ENCODE measurements at regions not wholly inside any gene's neighbourhood (a gene's known extent, or its start where the extent isn't known, plus 50 kb on each side); places are given as distances from the start of the nearest gene placed in this dataset.

DNA sequence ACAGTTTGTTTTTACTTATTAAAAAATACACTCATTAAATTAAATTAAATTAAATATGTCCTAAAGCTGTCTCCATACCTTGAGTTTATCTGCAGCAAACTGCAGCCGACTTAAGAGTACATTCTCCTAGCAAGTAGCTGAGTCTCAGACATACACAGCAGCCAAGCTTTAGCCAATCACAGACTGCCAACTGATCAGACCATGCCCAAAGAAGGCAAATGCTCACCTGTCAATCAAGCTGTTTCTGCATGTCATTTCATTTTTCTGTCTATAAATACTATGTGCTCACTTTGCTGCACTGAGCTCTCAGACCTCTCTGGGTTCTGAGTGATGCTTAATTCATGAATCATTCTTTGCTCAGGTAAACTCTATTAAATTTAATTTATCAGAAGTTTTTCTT lies 280.9 kb upstream of the EPHA5 start:
- Histone ChIP-seq H3K4me1 (no peaks in the 10 kb centered on the region), H3K27me3 (no peaks in the 10 kb centered on the region), H3K27ac (no peak overlapping the region), H3K9me3 (no peaks in the 10 kb centered on the region), H3K4me3 (no peak overlapping the region), H3K36me3 (no peaks in the 10 kb centered on the region)
- DNase-seq = no peak
- 70 to 92% (median 79%) methylated on average over 1 of the region's 1 CpG for WGBS, 5 donors
- intact Hi-C loops (cut with DNase I; ENCODE audit: low total_unique reads) = no loop called here
- TF ChIP-seq POLR2A (IDR thresholded peaks at IDR 0.05) (no peak), EP300 (IDR thresholded peaks at IDR 0.05) (no peak), POLR2AphosphoS5 (IDR thresholded peaks at IDR 0.05) (no peak)
- TF ChIP-seq, protein P1, sequence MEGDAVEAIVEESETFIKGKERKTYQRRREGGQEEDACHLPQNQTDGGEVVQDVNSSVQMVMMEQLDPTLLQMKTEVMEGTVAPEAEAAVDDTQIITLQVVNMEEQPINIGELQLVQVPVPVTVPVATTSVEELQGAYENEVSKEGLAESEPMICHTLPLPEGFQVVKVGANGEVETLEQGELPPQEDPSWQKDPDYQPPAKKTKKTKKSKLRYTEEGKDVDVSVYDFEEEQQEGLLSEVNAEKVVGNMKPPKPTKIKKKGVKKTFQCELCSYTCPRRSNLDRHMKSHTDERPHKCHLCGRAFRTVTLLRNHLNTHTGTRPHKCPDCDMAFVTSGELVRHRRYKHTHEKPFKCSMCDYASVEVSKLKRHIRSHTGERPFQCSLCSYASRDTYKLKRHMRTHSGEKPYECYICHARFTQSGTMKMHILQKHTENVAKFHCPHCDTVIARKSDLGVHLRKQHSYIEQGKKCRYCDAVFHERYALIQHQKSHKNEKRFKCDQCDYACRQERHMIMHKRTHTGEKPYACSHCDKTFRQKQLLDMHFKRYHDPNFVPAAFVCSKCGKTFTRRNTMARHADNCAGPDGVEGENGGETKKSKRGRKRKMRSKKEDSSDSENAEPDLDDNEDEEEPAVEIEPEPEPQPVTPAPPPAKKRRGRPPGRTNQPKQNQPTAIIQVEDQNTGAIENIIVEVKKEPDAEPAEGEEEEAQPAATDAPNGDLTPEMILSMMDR (IDR thresholded peaks at IDR 0.05) = no peak

DNA sequence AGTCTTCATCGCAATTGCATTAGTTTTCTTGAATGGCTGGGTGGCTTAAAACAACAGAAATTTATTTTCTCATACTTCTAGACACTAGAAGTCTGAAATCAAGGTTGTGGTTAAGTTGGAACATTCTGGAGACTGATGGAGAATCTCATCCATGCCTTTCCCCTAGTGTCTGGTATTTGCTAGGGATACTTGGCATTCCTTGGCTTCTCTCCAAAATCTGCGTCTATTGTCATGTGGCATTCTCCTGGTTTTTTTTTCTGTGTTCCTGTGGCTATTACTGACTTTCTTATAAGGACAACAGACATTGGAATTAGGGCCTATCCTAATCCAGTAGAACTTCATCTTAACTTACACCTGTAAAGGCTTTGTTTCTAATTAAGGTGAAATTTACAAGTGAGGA lies 272.8 kb upstream of the EPHA5 start:
- H3K27me3 ChIP-seq = no peaks in the 10 kb centered on the region
- DNase-seq = no peak
- H3K27ac ChIP-seq = no peak overlapping the region
- no peaks in the 10 kb centered on the region for H3K36me3 ChIP-seq
- H3K9me3 ChIP-seq = no peaks in the 10 kb centered on the region
- no peak for TF ChIP-seq EP300 (IDR thresholded peaks at IDR 0.05)
- no peak for TF ChIP-seq POLR2A (IDR thresholded peaks at IDR 0.05)
- no peak for TF ChIP-seq POLR2AphosphoS5 (IDR thresholded peaks at IDR 0.05)
- TF ChIP-seq, protein P1 (IDR thresholded peaks at IDR 0.05) = no peak
- WGBS, 5 donors = 48 to 66% (median 50%) methylated on average over 2 of the region's 2 CpGs
- H3K4me1 ChIP-seq = no peaks in the 10 kb centered on the region
- intact Hi-C loops (cut with DNase I; ENCODE audit: low total_unique reads) = no loop called here
- H3K4me3 ChIP-seq = no peak overlapping the region

DNA sequence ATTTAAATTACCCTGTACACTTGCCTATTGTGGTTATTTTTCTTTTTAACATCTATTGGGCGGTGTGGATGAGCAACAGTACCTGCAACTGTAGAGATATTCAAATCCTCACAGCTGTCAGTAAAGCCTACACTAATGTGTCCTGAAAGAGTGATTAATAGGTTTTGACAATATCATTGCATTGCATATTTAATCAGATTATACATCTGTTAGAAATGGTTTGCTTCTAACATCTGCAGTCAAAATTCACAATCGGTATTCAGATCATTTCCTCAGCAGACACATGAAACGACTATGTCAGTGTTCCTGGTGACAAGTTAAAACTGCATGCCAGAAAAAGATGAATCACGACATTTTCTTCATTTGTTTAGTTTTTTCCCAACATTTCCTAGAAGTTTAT lies 254.6 kb upstream of the EPHA5 start:
- Histone ChIP-seq H3K36me3 (no peaks in the 10 kb centered on the region), H3K4me1 (no peaks in the 10 kb centered on the region), H3K9me3 (no peaks in the 10 kb centered on the region), H3K27ac (no peak overlapping the region), H3K4me3 (no peak overlapping the region), H3K27me3 (no peaks in the 10 kb centered on the region)
- TF ChIP-seq, protein P1 (IDR thresholded peaks at IDR 0.05) = no peak
- TF ChIP-seq POLR2A (IDR thresholded peaks at IDR 0.05) (no peak), EP300 (IDR thresholded peaks at IDR 0.05) (no peak), POLR2AphosphoS5 (IDR thresholded peaks at IDR 0.05) (no peak)
- intact Hi-C loops (cut with DNase I; ENCODE audit: low total_unique reads) = no loop called here
- WGBS, 5 donors = 57 to 77% (median 69%) methylated on average over 4 of the region's 4 CpGs
- DNase-seq = no peak

DNA sequence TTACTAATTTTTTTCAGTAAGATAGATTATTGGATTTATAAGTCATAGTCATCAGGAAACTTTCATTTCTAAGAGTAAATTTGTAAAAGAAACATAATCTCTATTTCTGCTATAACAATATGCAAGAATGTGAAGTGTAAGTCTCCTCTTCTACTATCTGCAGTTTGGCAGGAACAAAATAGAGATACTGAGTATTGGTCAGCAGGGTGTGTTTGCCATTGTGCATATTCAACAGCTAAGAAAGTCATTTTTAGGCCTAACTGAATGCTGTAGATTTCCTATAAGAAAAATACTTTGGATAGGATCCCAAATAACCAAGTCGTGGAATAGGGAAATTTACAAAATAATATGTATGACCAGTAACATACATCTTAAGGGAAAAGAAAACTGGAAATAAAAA lies 253.3 kb upstream of the EPHA5 start:
- WGBS, 5 donors = 0 to 25% (median 0%) methylated on average over 1 of the region's 1 CpG
- Histone ChIP-seq H3K36me3 (no peaks in the 10 kb centered on the region), H3K4me3 (no peak overlapping the region)

More for the DNA sequence above, 253.3 kb upstream of the EPHA5 start:
- intact Hi-C loops (cut with DNase I; ENCODE audit: low total_unique reads) = no loop called here
- H3K4me1 ChIP-seq = no peaks in the 10 kb centered on the region
- no peaks in the 10 kb centered on the region for H3K27me3 ChIP-seq
- no peak for DNase-seq
- no peak overlapping the region for H3K27ac ChIP-seq
- H3K9me3 ChIP-seq = no peaks in the 10 kb centered on the region
- TF ChIP-seq, protein P1 (IDR thresholded peaks at IDR 0.05) = no peak
- TF ChIP-seq POLR2A (IDR thresholded peaks at IDR 0.05) (no peak), POLR2AphosphoS5 (IDR thresholded peaks at IDR 0.05) (no peak), EP300 (IDR thresholded peaks at IDR 0.05) (no peak)
